Testis (tissue), 2 donors: ENCODE measurements at regions not wholly inside any gene's neighbourhood (a gene's known extent, or its start where the extent isn't known, plus 50 kb on each side); places are given as distances from the start of the nearest gene placed in this dataset.

Experiments
- DNase-seq: peaks from one replicate; pipeline ENCODE4 v3.0.0-alpha.2; 2019
- H3K27ac ChIP-seq, 2 donors: fragments of 200-600 bp; sonication (generic); one replicate each; pipeline ENCODE4 v1.5.1; 2019
- H3K27me3 ChIP-seq: fragments of 200-600 bp; sonication (generic); one replicate; pipeline ENCODE4 v1.5.1; 2019
- H3K36me3 ChIP-seq: fragments of 200-600 bp; sonication (generic); one replicate; pipeline ENCODE4 v1.5.1; 2017; ENCODE audit warnings: low read depth; ENCODE audit errors: missing control alignments
- H3K4me1 ChIP-seq: fragments of 200-600 bp; sonication (generic); one replicate; pipeline ENCODE4 v1.5.1; 2019
- H3K4me3 ChIP-seq, 2 donors: fragments of 200-600 bp; sonication (generic); one replicate each; pipeline ENCODE4 v1.5.1; 2017 to 2019
- H3K9me3 ChIP-seq: fragments of 200-600 bp; sonication (generic); one replicate; pipeline ENCODE4 v1.5.1; 2017
- POLR2A ChIP-seq: fragments of 450-650 bp; IDR thresholded peaks from one replicate; pipeline ENCODE4 v1.6.1; 2017; ENCODE audit warnings: antibody characterized with exemption, mild to moderate bottlenecking, moderate library complexity
- WGBS, 2 donors: methylation state at CpG; one replicate each; pipeline ENCODE4 v1.1.5; 2018; 5-methylcytosine and 5-hydroxymethylcytosine counted together
- intact Hi-C: fragments of 100-400 bp; cut with DNase I; formaldehyde crosslinking; loops from one replicate; pipeline ENCODE4 v1.15.1; 2023; ENCODE audit warnings: low total_unique reads
- TF ChIP-seq, protein P1 (sequence below), 3 experiments: fragments of 450-650 bp in 2 of 3; fragments of 200-600 bp in 1 of 3; sonication (generic) in 1 of 3; IDR thresholded peaks; one replicate each; pipeline ENCODE4 v1.5.1; 2016 to 2019; ENCODE audit warnings: antibody characterized with exemption in 3 of 3, mild to moderate bottlenecking in 2 of 3, moderate library complexity in 1 of 3

DNA sequence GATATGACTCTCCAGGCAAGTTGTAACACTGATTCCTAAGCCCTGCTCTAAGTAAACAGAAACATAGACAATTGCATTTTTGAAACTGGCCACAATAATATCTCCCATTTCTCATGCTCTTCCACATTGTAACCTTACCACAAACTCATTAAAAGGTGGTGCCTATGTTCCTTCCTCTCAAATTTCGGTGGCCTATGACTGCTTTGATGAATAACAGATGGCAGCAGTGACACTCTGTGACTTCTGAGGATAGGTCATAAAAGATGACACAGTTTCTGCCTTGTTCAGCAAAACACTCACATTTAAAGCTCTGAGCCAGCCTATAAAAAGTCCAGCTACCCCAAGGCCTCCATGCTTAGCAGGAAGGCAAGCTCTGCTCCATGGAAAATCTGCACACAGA lies 195.2 kb downstream of the EFHB start:
- H3K9me3 ChIP-seq = no peaks in the 10 kb centered on the region
- TF ChIP-seq, protein P1, sequence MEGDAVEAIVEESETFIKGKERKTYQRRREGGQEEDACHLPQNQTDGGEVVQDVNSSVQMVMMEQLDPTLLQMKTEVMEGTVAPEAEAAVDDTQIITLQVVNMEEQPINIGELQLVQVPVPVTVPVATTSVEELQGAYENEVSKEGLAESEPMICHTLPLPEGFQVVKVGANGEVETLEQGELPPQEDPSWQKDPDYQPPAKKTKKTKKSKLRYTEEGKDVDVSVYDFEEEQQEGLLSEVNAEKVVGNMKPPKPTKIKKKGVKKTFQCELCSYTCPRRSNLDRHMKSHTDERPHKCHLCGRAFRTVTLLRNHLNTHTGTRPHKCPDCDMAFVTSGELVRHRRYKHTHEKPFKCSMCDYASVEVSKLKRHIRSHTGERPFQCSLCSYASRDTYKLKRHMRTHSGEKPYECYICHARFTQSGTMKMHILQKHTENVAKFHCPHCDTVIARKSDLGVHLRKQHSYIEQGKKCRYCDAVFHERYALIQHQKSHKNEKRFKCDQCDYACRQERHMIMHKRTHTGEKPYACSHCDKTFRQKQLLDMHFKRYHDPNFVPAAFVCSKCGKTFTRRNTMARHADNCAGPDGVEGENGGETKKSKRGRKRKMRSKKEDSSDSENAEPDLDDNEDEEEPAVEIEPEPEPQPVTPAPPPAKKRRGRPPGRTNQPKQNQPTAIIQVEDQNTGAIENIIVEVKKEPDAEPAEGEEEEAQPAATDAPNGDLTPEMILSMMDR (IDR thresholded peaks at IDR 0.05) = no peak
- no peak for TF ChIP-seq POLR2A
- H3K4me1 ChIP-seq = no peaks in the 10 kb centered on the region
- no peak overlapping the region for H3K27ac ChIP-seq
- intact Hi-C loops = no loop called here
- no peak overlapping the region for H3K4me3 ChIP-seq
- DNase-seq = no peak
- 47 to 78% methylated on average over 1 of the region's 1 CpG for WGBS, 2 donors
- H3K36me3 ChIP-seq = no peaks in the 10 kb centered on the region
- H3K27me3 ChIP-seq = no peaks in the 10 kb centered on the region

DNA sequence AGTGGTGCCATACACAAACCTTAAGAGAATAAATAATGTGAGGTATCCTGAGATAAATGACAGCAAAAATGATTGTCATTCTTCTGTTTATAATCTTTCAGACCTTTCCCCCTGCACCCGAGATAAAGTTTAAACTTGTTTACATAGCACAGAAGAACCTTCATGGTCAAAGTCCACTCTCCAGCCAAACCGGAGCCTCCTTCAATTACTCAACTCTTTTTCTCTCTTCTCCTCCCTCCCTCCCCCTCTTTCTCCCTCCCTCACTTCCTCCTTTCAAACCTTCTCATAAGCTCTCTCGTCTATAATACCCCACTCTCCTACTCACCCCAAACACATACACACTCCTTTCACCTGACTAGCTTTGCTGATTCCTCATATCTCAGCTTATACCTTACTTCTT lies 198.9 kb downstream of the EFHB start:
- Histone ChIP-seq H3K36me3 (peaks cover 5% of the 10 kb centered on the region), H3K4me3 (no peak overlapping the region), H3K4me1 (no peaks in the 10 kb centered on the region), H3K27me3 (no peaks in the 10 kb centered on the region), H3K9me3 (no peaks in the 10 kb centered on the region), H3K27ac (no peak overlapping the region)
- intact Hi-C loops = no loop called here
- WGBS, 2 donors = 54 to 55% methylated on average over 3 of the region's 3 CpGs
- no peak for TF ChIP-seq POLR2A
- TF ChIP-seq, protein P1 (IDR thresholded peaks at IDR 0.05) = no peak
- no peak for DNase-seq

DNA sequence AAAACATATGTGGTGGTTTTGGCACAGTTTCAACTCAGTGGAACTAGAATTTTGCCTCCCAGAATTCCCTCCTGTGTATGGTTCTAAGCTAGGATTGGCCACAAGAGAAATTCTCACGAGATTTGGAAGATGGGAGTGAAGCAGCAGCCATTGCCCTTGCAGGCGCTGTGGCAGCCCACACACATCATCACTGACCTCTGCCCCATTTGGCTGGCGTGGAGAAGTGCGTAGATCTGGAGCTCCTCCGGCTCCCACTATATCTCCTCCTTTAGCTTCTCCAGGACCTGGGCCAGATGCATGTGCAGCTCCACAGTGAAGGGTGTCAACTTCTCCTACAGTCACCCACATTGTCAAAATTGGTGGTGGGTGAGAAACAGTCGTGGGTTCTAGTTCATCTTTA lies 199.6 kb downstream of the EFHB start:
- no peaks in the 10 kb centered on the region for H3K27me3 ChIP-seq
- no peak for DNase-seq
- H3K36me3 ChIP-seq = peaks cover 5% of the 10 kb centered on the region
- no peak overlapping the region for H3K27ac ChIP-seq
- TF ChIP-seq, protein P1 (IDR thresholded peaks at IDR 0.05) = no peak
- TF ChIP-seq POLR2A = no peak
- intact Hi-C loops = no loop called here
- no peaks in the 10 kb centered on the region for H3K4me1 ChIP-seq
- 73 to 75% methylated on average over 6 of the region's 6 CpGs for WGBS, 2 donors
- H3K9me3 ChIP-seq = no peaks in the 10 kb centered on the region
- H3K4me3 ChIP-seq = no peak overlapping the region

DNA sequence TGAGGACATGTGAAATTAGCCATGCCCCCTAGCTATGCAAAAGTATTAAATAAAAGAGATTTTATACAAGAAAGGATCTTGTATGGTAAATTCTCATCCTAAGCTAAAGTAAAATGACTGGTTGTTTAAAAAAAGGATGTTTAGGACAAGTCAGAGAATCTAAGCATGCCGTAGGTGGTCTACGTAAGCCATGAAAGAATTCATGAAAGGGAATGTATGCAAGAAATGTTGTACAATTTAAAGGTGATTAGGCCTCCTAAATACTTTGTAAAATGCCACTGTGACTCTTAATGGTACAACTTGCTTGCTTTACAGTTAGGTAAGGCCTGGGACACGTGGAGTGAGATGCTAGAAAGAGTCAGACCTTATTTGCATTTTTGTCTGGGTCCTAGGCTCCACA lies 209.0 kb downstream of the EFHB start:
- intact Hi-C loops = no loop called here
- Histone ChIP-seq H3K4me3 (no peak overlapping the region), H3K27me3 (no peaks in the 10 kb centered on the region), H3K9me3 (no peaks in the 10 kb centered on the region), H3K4me1 (no peaks in the 10 kb centered on the region), H3K36me3 (no peaks in the 10 kb centered on the region), H3K27ac (no peak overlapping the region)
- no peak for DNase-seq
- WGBS, 2 donors = 76 to 81% methylated on average over 3 of the region's 3 CpGs
- TF ChIP-seq, protein P1 (IDR thresholded peaks at IDR 0.05) = no peak
- no peak for TF ChIP-seq POLR2A

DNA sequence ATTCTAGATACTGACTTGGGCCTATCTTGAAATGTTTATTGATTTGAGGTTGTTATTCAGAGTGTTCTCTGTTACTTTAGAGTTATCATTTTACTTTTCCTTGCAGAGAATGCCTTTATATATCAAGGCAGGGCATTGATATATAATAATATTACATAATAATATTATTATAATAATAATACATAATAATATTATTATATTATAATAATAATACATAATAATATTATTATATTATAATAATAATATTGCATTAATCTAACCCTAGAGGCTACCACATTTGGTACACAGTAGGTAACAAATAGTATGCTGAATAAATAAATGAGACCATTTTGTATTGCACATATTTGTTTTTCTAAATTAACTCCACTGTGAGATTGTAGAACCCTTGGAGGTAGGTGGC lies 216.3 kb downstream of the EFHB start:
- Histone ChIP-seq H3K27me3 (no peaks in the 10 kb centered on the region), H3K4me1 (no peaks in the 10 kb centered on the region), H3K9me3 (no peaks in the 10 kb centered on the region), H3K4me3 (no peak overlapping the region), H3K27ac (no peak overlapping the region), H3K36me3 (no peaks in the 10 kb centered on the region)
- DNase-seq = no peak
- no peak for TF ChIP-seq POLR2A
- TF ChIP-seq, protein P1 (IDR thresholded peaks at IDR 0.05) = no peak
- intact Hi-C loops = no loop called here
